T47D (cell line): ENCODE measurements at regions not wholly inside any gene's neighbourhood (a gene's known extent, or its start where the extent isn't known, plus 50 kb on each side); places are given as distances from the start of the nearest gene placed in this dataset.

Experiments used
- DNase-seq, 2 experiments: peaks; one replicate each; pipeline versions ENCODE4 v3.0.0 to v3.0.0-alpha.2; 2011 to 2012; ENCODE audit warnings: low read depth in 1 of 2, low spot score in 1 of 2
- JUND ChIP-seq: IDR thresholded peaks from 2 replicates; pipeline ENCODE4 v1.6.1; 2012; ENCODE audit warnings: low read depth
- in situ Hi-C: cut with HindIII; loops from 2 replicates; pipeline ENCODE4 v1.10.0; 2016; ENCODE audit warnings: low sequenced_read_pairs, low pct_unique_long_range_greater_than_20kb

DNA sequence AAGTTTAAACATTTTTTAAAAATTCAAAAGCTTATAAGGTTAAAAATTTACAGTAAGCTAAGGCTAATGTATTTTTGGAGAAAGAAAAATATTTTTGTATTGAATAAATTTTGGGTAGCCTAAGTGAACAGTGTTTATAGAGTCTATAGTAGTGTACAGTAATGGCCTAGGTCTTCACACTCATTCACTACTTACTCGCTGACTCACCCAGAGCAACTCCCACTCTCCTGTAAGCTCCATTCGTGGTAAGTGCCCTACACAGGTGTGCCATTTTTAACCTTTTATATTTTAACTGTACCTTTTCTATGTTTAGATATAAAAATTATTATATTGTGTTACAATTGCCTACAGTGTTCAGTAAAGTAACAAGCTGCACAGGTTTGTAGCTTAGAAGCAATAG, 96.6 kb upstream of the FREM2 start:
- in situ Hi-C loops = no loop called here
- no peak for TF ChIP-seq JUND
- DNase-seq = no peak

GRCh38 chr13:38590796-38591507, 95.9 kb upstream of the FREM2 start:
- no peak for TF ChIP-seq JUND
- no peak for DNase-seq
- in situ Hi-C loops = no loop called here

- no peak for TF ChIP-seq JUND
- in situ Hi-C loops = no loop called here
- no peak for DNase-seq
Measured at GRCh38 chr13:38602266-38602665, 84.6 kb upstream of the FREM2 start.

DNA sequence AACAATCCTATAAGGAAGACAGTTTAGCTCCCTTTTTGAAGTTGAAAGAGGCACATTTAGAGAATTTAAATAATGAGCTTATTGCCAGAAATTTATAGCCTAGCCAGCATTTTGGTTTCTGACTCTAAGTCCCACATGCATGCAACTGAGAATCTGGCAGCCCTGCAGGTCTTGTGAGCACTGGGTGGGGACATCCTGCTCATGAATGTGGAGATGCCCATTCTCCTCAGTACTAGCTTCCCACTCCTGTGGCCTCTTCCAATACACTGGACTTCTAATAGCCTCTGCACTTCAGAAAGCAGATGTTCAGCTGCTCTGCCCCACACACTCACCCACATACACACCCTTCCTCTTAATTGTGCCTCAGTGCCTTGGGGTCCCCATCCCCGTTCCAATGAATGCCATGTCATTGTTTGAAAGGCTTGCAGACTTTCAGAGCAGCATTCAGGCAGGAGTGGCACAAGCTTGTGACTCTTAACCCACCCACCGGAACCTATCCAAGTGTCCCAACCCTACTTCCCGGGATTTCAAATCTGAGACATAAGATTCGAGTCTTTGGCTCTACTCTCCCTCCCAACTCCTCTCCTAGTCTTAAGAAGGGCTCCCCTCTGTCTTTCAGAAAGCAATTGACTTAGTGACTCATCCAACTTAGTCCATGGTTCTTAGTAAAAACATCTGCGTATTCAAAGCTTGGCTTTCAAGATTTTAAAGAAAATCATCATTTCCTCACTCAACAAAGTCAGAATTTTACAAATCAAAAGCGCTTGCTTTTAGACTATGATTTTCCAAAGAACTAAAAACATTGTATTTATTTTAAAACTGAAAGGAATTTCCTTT, 80.0 kb upstream of the FREM2 start:
- no peak for TF ChIP-seq JUND
- DNase-seq = no peak
- in situ Hi-C loops = no loop called here

- no peak for DNase-seq
- in situ Hi-C loops = no loop called here
- TF ChIP-seq JUND = no peak
Measured at GRCh38 chr13:38617936-38618335, 68.9 kb upstream of the FREM2 start.

DNA sequence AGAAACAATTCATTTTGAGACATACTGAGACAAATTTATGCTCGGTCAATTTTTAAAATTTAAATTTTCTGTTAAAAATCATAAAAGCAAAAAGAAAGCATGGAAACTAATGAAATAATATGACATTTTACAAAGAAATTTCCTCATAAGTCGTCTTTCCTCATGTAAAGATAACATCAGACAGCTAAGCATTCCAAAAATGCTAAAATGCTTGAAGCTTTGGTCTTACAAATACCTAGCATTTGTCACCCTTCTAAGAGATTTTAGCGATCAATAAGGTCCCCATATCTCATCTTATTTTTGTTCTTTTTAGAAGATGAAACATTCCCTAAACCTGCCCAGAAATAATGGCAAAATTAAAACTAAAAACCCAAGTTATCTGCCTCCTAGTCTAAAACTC, 68.5 kb upstream of the FREM2 start:
- no peak for TF ChIP-seq JUND
- DNase-seq = no peak
- in situ Hi-C loops = no loop called here

DNA sequence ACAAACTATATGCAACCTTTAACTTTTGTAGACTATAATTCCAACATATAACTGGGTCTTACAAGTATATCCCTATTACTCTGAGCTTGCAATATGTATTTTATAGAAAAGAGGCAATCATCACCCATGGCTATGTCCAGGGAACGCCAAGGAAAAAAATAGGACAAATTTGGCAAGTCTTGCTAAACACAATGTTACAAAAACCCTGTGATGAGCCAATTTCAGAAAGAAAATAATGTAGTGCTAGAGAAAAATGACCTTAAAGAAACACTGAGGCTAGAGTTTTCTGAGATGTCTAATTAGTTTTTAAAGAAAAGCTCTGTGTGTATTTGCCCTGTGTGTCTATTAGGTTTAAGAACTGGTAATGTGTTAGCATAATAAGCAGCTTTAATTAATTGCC, 68.0 kb upstream of the FREM2 start:
- in situ Hi-C loops = no loop called here
- no peak for DNase-seq
- no peak for TF ChIP-seq JUND

DNA sequence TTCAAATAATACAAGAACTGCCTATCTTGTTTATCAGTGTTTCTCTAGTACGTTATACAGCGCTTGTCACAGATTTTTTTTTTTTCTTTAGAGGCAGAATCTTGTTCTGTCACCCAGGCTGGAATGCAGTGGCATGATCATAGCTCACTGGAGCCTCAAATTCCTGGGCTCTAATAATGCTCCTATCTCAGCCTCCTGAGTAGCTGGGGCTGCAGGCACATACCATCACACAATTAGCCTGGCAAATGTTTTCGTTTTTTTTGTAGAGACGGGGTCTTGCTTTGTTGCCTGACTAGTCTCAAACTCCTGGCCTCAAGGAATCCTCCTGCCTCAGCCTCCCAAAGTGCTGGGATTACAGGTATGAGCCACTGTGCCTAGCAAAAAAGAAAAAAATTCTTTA, 66.0 kb upstream of the FREM2 start:
- in situ Hi-C loops = no loop called here
- DNase-seq = no peak
- TF ChIP-seq JUND = no peak

- peak in 1 of 2 experiments; percentile 80 for DNase-seq
- in situ Hi-C loops = no loop called here
- no peak for TF ChIP-seq JUND
Measured at GRCh38 chr13:38624822-38625221, 62.1 kb upstream of the FREM2 start.

DNA sequence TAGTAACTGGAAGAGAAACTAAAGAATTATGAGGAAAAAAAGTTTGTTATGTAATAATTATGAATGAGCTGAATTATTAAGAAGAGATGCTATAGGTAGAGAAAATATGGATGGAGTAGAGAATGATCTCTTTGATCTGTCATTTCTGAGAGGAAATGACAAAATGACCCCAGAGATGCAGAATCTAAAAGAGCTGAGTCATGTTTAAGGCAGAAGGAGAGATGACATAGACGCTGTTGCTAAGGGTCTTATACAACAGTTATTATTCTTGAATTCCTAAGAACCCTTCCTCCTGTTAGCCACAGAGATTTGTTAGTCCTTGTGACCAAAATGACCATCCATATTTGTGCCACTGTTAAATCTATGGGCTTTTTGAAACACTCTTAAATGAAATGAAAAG, 58.3 kb upstream of the FREM2 start:
- in situ Hi-C loops = no loop called here
- no peak for DNase-seq
- TF ChIP-seq JUND = no peak

DNA sequence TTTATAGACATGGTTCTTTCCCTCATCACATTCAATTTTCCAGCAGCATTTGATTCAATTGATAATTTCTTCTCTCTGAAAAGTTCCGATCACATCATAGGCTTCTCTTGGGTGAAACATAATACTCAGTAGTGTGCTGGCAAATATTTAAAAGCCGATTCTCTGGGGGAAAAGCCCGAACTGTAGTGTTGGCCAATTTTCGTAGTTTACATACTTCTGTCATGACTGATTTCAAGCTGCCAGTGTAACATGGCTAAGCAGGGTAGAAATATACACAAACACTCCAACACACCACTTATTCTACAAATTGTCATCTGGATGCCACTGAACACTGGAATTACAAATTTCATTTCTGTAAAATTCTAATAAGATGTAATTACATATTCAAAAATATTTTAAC, 56.1 kb upstream of the FREM2 start:
- in situ Hi-C loops = no loop called here
- no peak for TF ChIP-seq JUND
- DNase-seq = no peak

DNA sequence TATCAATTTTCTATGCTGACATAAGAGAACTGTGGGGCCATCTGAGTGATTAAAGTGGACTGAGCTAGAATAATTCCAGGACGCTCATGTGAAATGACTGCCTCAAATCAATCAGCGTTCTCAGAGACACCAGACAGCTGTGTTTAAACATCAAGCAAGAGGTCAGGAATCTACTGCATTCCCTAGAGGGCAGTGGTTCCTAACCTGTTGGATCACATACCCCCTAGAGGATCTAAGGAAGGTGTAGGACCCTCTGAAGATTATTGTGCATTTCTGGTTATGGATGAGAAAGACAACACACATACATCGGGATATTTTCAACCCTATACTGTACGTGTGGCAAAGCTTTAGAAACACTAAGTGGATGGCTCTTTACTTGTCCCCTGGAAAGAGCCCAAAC, 51.8 kb upstream of the FREM2 start:
- in situ Hi-C loops = no loop called here
- DNase-seq = no peak
- no peak for TF ChIP-seq JUND

DNA sequence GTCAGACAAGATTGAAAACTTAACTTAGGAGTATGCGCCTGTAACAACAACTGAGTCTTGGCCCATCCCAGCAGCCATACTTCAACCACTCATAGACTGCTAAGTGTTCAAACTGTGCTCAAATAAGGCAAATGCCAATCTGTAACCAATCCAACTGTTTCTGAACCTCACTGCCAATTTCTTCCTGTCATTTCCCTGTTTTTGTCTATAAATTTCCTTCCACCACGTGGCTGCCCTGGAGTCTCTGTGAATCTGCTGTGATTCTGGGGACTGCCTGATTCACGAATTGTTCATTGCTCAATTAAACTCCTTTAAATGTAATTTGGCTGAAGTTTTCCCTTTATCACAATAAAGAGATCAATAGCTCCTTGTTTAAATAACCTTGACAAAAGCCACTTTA, 50.8 kb upstream of the FREM2 start:
- in situ Hi-C loops = no loop called here
- DNase-seq = no peak
- no peak for TF ChIP-seq JUND
